ENCODE measurements at regions not wholly inside any gene's neighbourhood (a gene's known extent, or its start where the extent isn't known, plus 50 kb on each side); places are given as distances from the start of the nearest gene placed in this dataset.

GRCh38 chr10:107557916-107558315 is 393.4 kb upstream of the SORCS1 start:
- 72 to 89% methylated on average over 4 of the region's 4 CpGs for WGBS, 2 donors
- Histone ChIP-seq H3K27me3 (no peaks in the 10 kb centered on the region), H3K36me3 (ENCODE audit: low read depth, missing control alignments) (no peaks in the 10 kb centered on the region), H3K4me3 (no peak overlapping the region), H3K27ac (no peak overlapping the region), H3K9me3 (no peaks in the 10 kb centered on the region), H3K4me1 (no peaks in the 10 kb centered on the region)
- intact Hi-C loops (cut with DNase I; ENCODE audit: low total_unique reads), result no loop called here
- TF ChIP-seq CTCF (IDR thresholded peaks at IDR 0.05) (no peak), POLR2A (IDR thresholded peaks at IDR 0.05) (no peak)
- no peak for DNase-seq

- no peak overlapping the region for H3K27ac ChIP-seq
- H3K4me3 ChIP-seq, result no peak overlapping the region
- H3K36me3 ChIP-seq (ENCODE audit: low read depth, missing control alignments), result no peaks in the 10 kb centered on the region
- TF ChIP-seq POLR2A (IDR thresholded peaks at IDR 0.05), result no peak
- no peak for TF ChIP-seq CTCF (IDR thresholded peaks at IDR 0.05)
- 46 to 52% methylated on average over 1 of the region's 1 CpG for WGBS, 2 donors
- no peaks in the 10 kb centered on the region for H3K4me1 ChIP-seq
- intact Hi-C loops (cut with DNase I; ENCODE audit: low total_unique reads), result no loop called here
- DNase-seq, result no peak
- no peaks in the 10 kb centered on the region for H3K27me3 ChIP-seq
- no peaks in the 10 kb centered on the region for H3K9me3 ChIP-seq
Observed at GRCh38 chr10:107554333-107554732, 389.8 kb upstream of the SORCS1 start.

- intact Hi-C loops (cut with DNase I; ENCODE audit: low total_unique reads), result no loop called here
- TF ChIP-seq POLR2A (IDR thresholded peaks at IDR 0.05), result no peak
- no peak for TF ChIP-seq CTCF (IDR thresholded peaks at IDR 0.05)
- Histone ChIP-seq H3K36me3 (ENCODE audit: low read depth, missing control alignments) (no peaks in the 10 kb centered on the region), H3K27me3 (no peaks in the 10 kb centered on the region), H3K4me3 (no peak overlapping the region), H3K4me1 (no peaks in the 10 kb centered on the region), H3K9me3 (no peaks in the 10 kb centered on the region), H3K27ac (no peak overlapping the region)
- WGBS, 2 donors, result 20 to 32% methylated on average over 1 of the region's 1 CpG
- DNase-seq, result no peak
Observed at GRCh38 chr10:107553470-107553869, 389.0 kb upstream of the SORCS1 start.

- no peak for DNase-seq
- no peak overlapping the region for H3K27ac ChIP-seq
- no peaks in the 10 kb centered on the region for H3K9me3 ChIP-seq
- TF ChIP-seq CTCF (IDR thresholded peaks at IDR 0.05) (no peak), POLR2A (IDR thresholded peaks at IDR 0.05) (no peak)
- H3K36me3 ChIP-seq (ENCODE audit: low read depth, missing control alignments), result no peaks in the 10 kb centered on the region
- H3K4me1 ChIP-seq, result no peaks in the 10 kb centered on the region
- no peaks in the 10 kb centered on the region for H3K27me3 ChIP-seq
- intact Hi-C loops (cut with DNase I; ENCODE audit: low total_unique reads), result no loop called here
- no peak overlapping the region for H3K4me3 ChIP-seq
- 55 to 67% methylated on average over 2 of the region's 2 CpGs for WGBS, 2 donors
Observed at GRCh38 chr10:107552963-107553362, 388.5 kb upstream of the SORCS1 start.

- Histone ChIP-seq H3K36me3 (ENCODE audit: low read depth, missing control alignments) (no peaks in the 10 kb centered on the region), H3K27ac (no peak overlapping the region), H3K9me3 (no peaks in the 10 kb centered on the region), H3K4me3 (no peak overlapping the region), H3K4me1 (no peaks in the 10 kb centered on the region), H3K27me3 (no peaks in the 10 kb centered on the region)
- TF ChIP-seq CTCF (IDR thresholded peaks at IDR 0.05) (no peak), POLR2A (IDR thresholded peaks at IDR 0.05) (no peak)
- intact Hi-C loops (cut with DNase I; ENCODE audit: low total_unique reads), result no loop called here
- 67 to 76% methylated on average over 4 of the region's 4 CpGs for WGBS, 2 donors
- DNase-seq, result no peak
Observed at GRCh38 chr10:107548301-107548700, 383.8 kb upstream of the SORCS1 start.

Measured in testis (tissue), 2 donors.